ENCODE measurements at regions not wholly inside any gene's neighbourhood (a gene's known extent, or its start where the extent isn't known, plus 50 kb on each side); places are given as distances from the start of the nearest gene placed in this dataset.
"Not testable (repeated sequence)": the region's sequence is repeated elsewhere in the genome, so short reads cannot be mapped to it uniquely, and the experiment has no call there.

DNA sequence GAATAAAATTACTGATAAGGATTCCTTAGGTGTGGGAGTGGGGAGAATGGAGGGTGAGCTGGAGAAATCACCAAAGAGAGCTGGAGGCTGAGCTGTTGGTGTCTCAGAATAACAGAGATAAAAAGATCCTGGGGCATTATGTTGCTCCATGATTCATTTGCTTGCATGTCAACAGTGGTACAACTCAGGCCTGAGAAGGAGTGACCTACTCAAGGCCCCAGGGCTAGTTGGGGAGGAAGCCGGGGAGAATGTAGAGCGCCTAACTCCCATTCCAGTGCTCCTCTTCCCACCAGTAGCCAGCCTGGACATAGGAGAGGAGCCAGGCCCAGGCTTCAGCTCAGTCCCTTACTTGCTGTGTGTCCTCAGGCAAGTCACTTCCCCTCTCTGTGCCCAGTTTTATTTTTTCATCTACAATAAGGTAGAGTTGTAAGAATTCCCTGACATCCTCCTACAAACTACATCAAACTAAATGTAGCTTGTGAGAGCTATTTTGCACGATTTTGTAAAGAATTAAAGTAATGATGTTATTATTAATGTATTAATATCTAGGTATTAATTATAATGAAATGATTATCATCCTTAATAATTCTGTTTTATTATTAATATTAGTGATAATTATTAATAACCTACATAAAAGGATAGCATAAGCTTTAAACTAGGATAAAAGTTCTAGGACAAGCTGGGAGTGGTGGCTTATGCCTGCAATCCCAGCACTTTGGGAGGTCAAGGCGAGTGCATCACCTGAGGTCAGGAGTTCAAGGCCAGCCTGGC, 250.9 kb upstream of the SULF2 start:
- no peak for ATAC-seq (ENCODE audit: insufficient read depth, low read depth)
- Histone ChIP-seq H3K4me3 (ENCODE audit: low read depth in 1 of 2, low read length in 2 of 2) (no peak overlapping the region), H3K4me2 (ENCODE audit: insufficient read depth, low read length) (no peak overlapping the region), H3K9me3 (ENCODE audit: insufficient read depth, low read length, severe bottlenecking) (peaks cover 2% of the 10 kb centered on the region), H3K4me1 (ENCODE audit: insufficient read depth, low read length) (no peaks in the 10 kb centered on the region), H3K27ac (ENCODE audit: low read length) (no peak overlapping the region), H4K20me1 (ENCODE audit: insufficient read depth, low read length) (no peaks in the 10 kb centered on the region), H3K79me2 (ENCODE audit: insufficient read depth, low read length) (no peaks in the 10 kb centered on the region), H3K36me3 (ENCODE audit: insufficient read depth, low read length) (no peaks in the 10 kb centered on the region), H3K9ac (ENCODE audit: low read depth, low read length) (no peak overlapping the region), H2AFZ (ENCODE audit: low read depth, low read length) (no peak overlapping the region), H3K27me3 (ENCODE audit: insufficient read depth, low read length, poor library complexity) (no peaks in the 10 kb centered on the region)
- DNase-seq = no peak
- TF ChIP-seq, protein P1, sequence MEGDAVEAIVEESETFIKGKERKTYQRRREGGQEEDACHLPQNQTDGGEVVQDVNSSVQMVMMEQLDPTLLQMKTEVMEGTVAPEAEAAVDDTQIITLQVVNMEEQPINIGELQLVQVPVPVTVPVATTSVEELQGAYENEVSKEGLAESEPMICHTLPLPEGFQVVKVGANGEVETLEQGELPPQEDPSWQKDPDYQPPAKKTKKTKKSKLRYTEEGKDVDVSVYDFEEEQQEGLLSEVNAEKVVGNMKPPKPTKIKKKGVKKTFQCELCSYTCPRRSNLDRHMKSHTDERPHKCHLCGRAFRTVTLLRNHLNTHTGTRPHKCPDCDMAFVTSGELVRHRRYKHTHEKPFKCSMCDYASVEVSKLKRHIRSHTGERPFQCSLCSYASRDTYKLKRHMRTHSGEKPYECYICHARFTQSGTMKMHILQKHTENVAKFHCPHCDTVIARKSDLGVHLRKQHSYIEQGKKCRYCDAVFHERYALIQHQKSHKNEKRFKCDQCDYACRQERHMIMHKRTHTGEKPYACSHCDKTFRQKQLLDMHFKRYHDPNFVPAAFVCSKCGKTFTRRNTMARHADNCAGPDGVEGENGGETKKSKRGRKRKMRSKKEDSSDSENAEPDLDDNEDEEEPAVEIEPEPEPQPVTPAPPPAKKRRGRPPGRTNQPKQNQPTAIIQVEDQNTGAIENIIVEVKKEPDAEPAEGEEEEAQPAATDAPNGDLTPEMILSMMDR (IDR thresholded peaks at IDR 0.05; ENCODE audit: borderline replicate concordance, extremely low read depth, low read length, poor library complexity, severe bottlenecking) = no peak
- TF ChIP-seq EZH2 (IDR thresholded peaks at IDR 0.05; ENCODE audit: borderline replicate concordance, low read depth, low read length, severe bottlenecking) = no peak

GRCh38 chr20:48034751-48035150, 249.5 kb upstream of the SULF2 start:
- Histone ChIP-seq H2AFZ (ENCODE audit: low read depth, low read length) (no peak overlapping the region), H3K9ac (ENCODE audit: low read depth, low read length) (no peak overlapping the region), H3K27ac (ENCODE audit: low read length) (no peak overlapping the region), H4K20me1 (ENCODE audit: insufficient read depth, low read length) (no peaks in the 10 kb centered on the region), H3K4me3 (ENCODE audit: low read depth in 1 of 2, low read length in 2 of 2) (no peak overlapping the region), H3K4me2 (ENCODE audit: insufficient read depth, low read length) (no peak overlapping the region), H3K27me3 (ENCODE audit: insufficient read depth, low read length, poor library complexity) (no peaks in the 10 kb centered on the region), H3K9me3 (ENCODE audit: insufficient read depth, low read length, severe bottlenecking) (peaks cover 2% of the 10 kb centered on the region), H3K36me3 (ENCODE audit: insufficient read depth, low read length) (no peaks in the 10 kb centered on the region), H3K79me2 (ENCODE audit: insufficient read depth, low read length) (no peaks in the 10 kb centered on the region), H3K4me1 (ENCODE audit: insufficient read depth, low read length) (no peaks in the 10 kb centered on the region)
- no peak for TF ChIP-seq EZH2 (IDR thresholded peaks at IDR 0.05; ENCODE audit: borderline replicate concordance, low read depth, low read length, severe bottlenecking)
- TF ChIP-seq, protein P1 (IDR thresholded peaks at IDR 0.05; ENCODE audit: borderline replicate concordance, extremely low read depth, low read length, poor library complexity, severe bottlenecking) = no peak
- ATAC-seq (ENCODE audit: insufficient read depth, low read depth) = no peak
- no peak for DNase-seq

GRCh38 chr20:48033005-48033404, 247.7 kb upstream of the SULF2 start:
- not testable (repeated sequence) for H3K36me3 ChIP-seq (ENCODE audit: insufficient read depth, low read length); H3K79me2 ChIP-seq (ENCODE audit: insufficient read depth, low read length); H3K9me3 ChIP-seq (ENCODE audit: insufficient read depth, low read length, severe bottlenecking); DNase-seq; H3K9ac ChIP-seq (ENCODE audit: low read depth, low read length); H3K27me3 ChIP-seq (ENCODE audit: insufficient read depth, low read length, poor library complexity); H3K27ac ChIP-seq (ENCODE audit: low read length); H3K4me1 ChIP-seq (ENCODE audit: insufficient read depth, low read length); H4K20me1 ChIP-seq (ENCODE audit: insufficient read depth, low read length); H3K4me2 ChIP-seq (ENCODE audit: insufficient read depth, low read length); H2AFZ ChIP-seq (ENCODE audit: low read depth, low read length); H3K4me3 ChIP-seq (ENCODE audit: low read depth in 1 of 2, low read length in 2 of 2); ATAC-seq (ENCODE audit: insufficient read depth, low read depth)

GRCh38 chr20:48031122-48031521, 245.8 kb upstream of the SULF2 start:
- no peak for TF ChIP-seq EZH2 (IDR thresholded peaks at IDR 0.05; ENCODE audit: borderline replicate concordance, low read depth, low read length, severe bottlenecking)
- TF ChIP-seq, protein P1 (IDR thresholded peaks at IDR 0.05; ENCODE audit: borderline replicate concordance, extremely low read depth, low read length, poor library complexity, severe bottlenecking) = no peak

More at GRCh38 chr20:48031122-48031521, 245.8 kb upstream of the SULF2 start:
- Histone ChIP-seq H3K4me3 (ENCODE audit: low read depth in 1 of 2, low read length in 2 of 2) (no peak overlapping the region), H3K27ac (ENCODE audit: low read length) (no peak overlapping the region), H3K27me3 (ENCODE audit: insufficient read depth, low read length, poor library complexity) (no peaks in the 10 kb centered on the region), H3K4me2 (ENCODE audit: insufficient read depth, low read length) (no peak overlapping the region), H3K36me3 (ENCODE audit: insufficient read depth, low read length) (no peaks in the 10 kb centered on the region), H3K4me1 (ENCODE audit: insufficient read depth, low read length) (peaks cover 25% of the 10 kb centered on the region), H2AFZ (ENCODE audit: low read depth, low read length) (no peak overlapping the region), H3K79me2 (ENCODE audit: insufficient read depth, low read length) (no peaks in the 10 kb centered on the region), H4K20me1 (ENCODE audit: insufficient read depth, low read length) (no peaks in the 10 kb centered on the region), H3K9me3 (ENCODE audit: insufficient read depth, low read length, severe bottlenecking) (peaks cover 2% of the 10 kb centered on the region), H3K9ac (ENCODE audit: low read depth, low read length) (no peak overlapping the region)
- DNase-seq (no peak), ATAC-seq (ENCODE audit: insufficient read depth, low read depth) (no peak)
